ENCODE measurements at regions not wholly inside any gene's neighbourhood (a gene's known extent, or its start where the extent isn't known, plus 50 kb on each side); places are given as distances from the start of the nearest gene placed in this dataset.

- TF ChIP-seq, protein P1, sequence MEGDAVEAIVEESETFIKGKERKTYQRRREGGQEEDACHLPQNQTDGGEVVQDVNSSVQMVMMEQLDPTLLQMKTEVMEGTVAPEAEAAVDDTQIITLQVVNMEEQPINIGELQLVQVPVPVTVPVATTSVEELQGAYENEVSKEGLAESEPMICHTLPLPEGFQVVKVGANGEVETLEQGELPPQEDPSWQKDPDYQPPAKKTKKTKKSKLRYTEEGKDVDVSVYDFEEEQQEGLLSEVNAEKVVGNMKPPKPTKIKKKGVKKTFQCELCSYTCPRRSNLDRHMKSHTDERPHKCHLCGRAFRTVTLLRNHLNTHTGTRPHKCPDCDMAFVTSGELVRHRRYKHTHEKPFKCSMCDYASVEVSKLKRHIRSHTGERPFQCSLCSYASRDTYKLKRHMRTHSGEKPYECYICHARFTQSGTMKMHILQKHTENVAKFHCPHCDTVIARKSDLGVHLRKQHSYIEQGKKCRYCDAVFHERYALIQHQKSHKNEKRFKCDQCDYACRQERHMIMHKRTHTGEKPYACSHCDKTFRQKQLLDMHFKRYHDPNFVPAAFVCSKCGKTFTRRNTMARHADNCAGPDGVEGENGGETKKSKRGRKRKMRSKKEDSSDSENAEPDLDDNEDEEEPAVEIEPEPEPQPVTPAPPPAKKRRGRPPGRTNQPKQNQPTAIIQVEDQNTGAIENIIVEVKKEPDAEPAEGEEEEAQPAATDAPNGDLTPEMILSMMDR (IDR thresholded peaks at IDR 0.05; ENCODE audit: insufficient read depth, low read length, severe bottlenecking) = no peak
- Histone ChIP-seq H3K36me3 (ENCODE audit: control insufficient read depth, insufficient read depth, low read length) (no peaks in the 10 kb centered on the region), H3K4me3 (ENCODE audit: low read depth, low read length) (no peak overlapping the region), H3K27me3 (ENCODE audit: control insufficient read depth, insufficient read depth, low read length) (no peaks in the 10 kb centered on the region)
- no peak for DNase-seq (ENCODE audit: low read depth)
- no peak for FAIRE-seq
Observed at GRCh38 chr7:106376026-106376799, 91.4 kb upstream of the NAMPT start.

GRCh38 chr7:106375499-106375898, 90.7 kb upstream of the NAMPT start:
- Histone ChIP-seq H3K4me3 (ENCODE audit: low read depth, low read length) (no peak overlapping the region), H3K36me3 (ENCODE audit: control insufficient read depth, insufficient read depth, low read length) (no peaks in the 10 kb centered on the region), H3K27me3 (ENCODE audit: control insufficient read depth, insufficient read depth, low read length) (no peaks in the 10 kb centered on the region)
- TF ChIP-seq, protein P1 (IDR thresholded peaks at IDR 0.05; ENCODE audit: insufficient read depth, low read length, severe bottlenecking) = no peak
- DNase-seq (ENCODE audit: low read depth) (no peak), FAIRE-seq (no peak)

- H3K36me3 ChIP-seq (ENCODE audit: control insufficient read depth, insufficient read depth, low read length) = no peaks in the 10 kb centered on the region
- H3K27me3 ChIP-seq (ENCODE audit: control insufficient read depth, insufficient read depth, low read length) = no peaks in the 10 kb centered on the region
- FAIRE-seq (no peak), DNase-seq (ENCODE audit: low read depth) (no peak)
- no peak overlapping the region for H3K4me3 ChIP-seq (ENCODE audit: low read depth, low read length)
- TF ChIP-seq, protein P1 (IDR thresholded peaks at IDR 0.05; ENCODE audit: insufficient read depth, low read length, severe bottlenecking) = no peak
Observed at GRCh38 chr7:106374437-106374836, 89.7 kb upstream of the NAMPT start.

DNA sequence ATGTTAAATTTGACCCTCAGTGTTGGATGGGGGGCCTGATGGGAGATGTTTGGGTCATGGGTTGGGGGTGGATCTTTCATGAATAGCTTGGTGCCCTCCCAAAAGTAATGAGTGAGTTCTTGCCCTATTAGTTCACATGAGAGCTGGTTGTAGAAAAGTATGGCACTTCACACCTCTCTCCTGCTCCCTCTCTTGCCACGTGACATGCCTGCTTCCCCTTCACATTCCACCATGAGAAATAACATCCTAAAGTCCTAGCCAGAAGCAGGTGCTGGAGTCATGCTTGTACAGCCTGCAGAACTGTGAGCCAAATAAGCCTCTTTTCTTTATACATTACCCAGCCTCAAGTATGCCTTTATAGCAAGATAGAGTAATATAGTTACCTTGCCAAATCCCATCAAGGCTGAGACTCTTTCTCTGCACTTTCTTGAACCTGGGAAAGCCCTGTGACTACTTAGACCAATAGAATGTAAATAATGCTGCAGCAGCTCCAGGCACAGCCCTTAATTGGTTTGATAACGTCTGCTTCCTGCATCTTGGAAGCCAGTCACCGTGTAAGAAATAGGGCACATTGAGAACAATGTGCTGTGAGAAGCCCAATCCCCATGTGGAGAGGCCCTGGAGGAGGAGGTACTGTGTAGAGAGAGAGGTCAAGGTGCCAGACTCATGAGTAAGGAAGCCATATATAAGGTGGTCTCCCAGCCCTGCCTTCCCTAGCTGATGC, 88.0 kb upstream of the NAMPT start:
- Histone ChIP-seq H3K36me3 (ENCODE audit: control insufficient read depth, insufficient read depth, low read length) (no peaks in the 10 kb centered on the region), H3K27me3 (ENCODE audit: control insufficient read depth, insufficient read depth, low read length) (no peaks in the 10 kb centered on the region), H3K4me3 (ENCODE audit: low read depth, low read length) (no peak overlapping the region)
- DNase-seq (ENCODE audit: low read depth) (no peak), FAIRE-seq (no peak)
- TF ChIP-seq, protein P1 (IDR thresholded peaks at IDR 0.05; ENCODE audit: insufficient read depth, low read length, severe bottlenecking) = no peak

DNA sequence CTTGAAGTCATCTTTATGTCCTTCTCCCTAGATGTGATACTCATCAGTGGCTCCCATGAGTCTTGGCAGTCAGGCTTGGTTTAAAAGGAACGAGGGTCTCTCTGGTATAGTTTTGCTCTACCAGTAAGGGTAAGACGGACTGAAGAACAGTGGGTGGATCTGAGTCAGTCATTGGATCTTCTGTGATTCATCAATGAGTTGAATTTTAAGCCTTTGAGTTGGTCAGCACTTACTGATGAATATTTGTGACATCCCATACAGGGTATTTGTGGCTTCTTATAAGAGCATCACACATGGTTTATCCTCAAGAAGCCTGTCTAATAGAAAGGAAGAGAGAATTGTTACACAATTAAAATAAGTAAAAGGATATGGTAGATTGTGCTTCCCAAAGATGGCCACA, 87.3 kb upstream of the NAMPT start:
- TF ChIP-seq, protein P1 (IDR thresholded peaks at IDR 0.05; ENCODE audit: insufficient read depth, low read length, severe bottlenecking) = no peak
- FAIRE-seq = no peak

More for the DNA sequence above, 87.3 kb upstream of the NAMPT start:
- Histone ChIP-seq H3K27me3 (ENCODE audit: control insufficient read depth, insufficient read depth, low read length) (no peaks in the 10 kb centered on the region), H3K4me3 (ENCODE audit: low read depth, low read length) (no peak overlapping the region), H3K36me3 (ENCODE audit: control insufficient read depth, insufficient read depth, low read length) (no peaks in the 10 kb centered on the region)
- DNase-seq (ENCODE audit: low read depth) = peak; percentile 46
